ENCODE measurements at regions not wholly inside any gene's neighbourhood (a gene's known extent, or its start where the extent isn't known, plus 50 kb on each side); places are given as distances from the start of the nearest gene placed in this dataset.
"Not testable (repeated sequence)": the region's sequence is repeated elsewhere in the genome, so short reads cannot be mapped to it uniquely, and the experiment has no call there.

DNA sequence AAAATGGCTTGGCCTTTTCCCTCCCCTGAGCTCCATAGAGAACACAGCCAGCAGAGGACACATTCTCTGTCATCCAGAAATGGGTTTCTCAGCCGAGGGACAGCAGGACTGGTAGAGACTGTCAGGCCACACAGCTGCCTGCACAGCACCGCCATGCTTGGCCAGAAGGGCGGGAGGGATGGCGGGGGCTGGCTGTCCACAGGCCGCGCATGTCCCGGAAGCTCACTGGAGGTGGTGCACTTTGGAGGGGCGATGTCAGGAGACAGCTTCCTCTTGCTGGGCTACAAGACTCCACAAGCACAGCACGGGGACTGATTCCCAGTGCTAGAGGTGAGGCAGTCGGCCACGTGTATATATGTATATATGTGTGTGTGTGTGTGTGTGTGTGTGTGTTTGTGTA lies 125.3 kb downstream of the GOLGA6L4 start:
- not testable (repeated sequence) for DNase-seq (ENCODE audit: low read depth in 2 of 2)

DNA sequence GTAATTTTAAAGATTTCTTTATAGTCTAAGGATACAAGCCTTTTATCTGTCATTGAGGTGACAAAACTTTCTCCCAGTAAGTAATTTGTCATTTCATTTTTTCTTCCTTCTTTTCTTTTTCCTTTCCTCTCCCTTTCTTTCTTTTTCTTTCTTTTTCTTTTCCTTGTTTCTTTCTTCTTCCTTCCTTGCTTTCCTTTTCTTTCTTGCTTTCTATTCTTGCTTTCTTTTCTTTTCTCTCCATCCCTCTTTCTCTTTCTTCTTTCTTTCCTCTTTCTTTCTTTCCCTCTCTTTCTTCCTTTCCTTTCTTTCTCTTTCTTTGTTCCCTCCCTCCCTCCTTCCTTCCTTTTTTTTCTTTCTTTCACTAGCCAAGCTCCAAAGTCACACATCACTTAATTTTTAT lies 148.8 kb downstream of the GOLGA6L4 start:
- DNase-seq (ENCODE audit: low read depth in 2 of 2) = not testable (repeated sequence)

DNA sequence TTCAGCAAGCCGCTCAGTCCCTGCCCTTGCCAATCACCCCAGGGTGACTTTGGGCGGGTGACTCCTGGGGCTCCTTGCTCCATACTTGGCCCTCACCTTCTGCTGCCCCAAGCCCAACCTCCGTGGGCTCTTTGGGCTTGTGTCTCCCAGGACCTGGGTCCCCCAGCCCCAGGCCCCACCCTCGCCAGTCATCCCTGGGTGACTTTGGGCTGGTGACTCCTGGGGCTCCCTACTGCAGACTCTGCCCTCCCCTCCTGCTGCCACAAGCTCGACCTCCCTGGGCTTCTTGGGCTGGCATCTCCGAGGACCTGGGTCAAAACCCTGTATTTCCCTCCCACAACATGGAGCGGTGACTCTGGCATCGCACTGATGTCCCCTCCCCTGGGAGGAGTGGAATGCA lies 151.5 kb downstream of the GOLGA6L4 start:
- no peak for DNase-seq (ENCODE audit: low read depth in 2 of 2)

DNA sequence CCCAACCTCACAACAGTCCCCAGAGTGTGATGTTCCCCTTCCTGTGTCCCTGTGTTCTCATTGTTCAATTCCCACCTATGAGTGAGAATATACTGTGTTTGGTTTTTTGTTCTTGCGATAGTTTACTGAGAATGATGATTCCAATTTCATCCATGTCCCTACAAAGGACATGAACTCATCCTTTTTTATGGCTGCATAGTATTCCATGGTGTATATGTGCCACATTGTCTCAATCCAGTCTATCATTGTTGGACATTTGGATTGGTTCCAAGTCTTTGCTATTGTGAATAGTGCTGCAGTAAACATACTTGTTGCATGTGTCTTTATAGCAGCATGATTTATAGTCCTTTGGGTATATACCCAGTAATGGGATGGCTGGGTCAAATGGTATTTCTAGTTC lies 152.6 kb downstream of the GOLGA6L4 start:
- DNase-seq (ENCODE audit: low read depth in 2 of 2) = not testable (repeated sequence)

DNA sequence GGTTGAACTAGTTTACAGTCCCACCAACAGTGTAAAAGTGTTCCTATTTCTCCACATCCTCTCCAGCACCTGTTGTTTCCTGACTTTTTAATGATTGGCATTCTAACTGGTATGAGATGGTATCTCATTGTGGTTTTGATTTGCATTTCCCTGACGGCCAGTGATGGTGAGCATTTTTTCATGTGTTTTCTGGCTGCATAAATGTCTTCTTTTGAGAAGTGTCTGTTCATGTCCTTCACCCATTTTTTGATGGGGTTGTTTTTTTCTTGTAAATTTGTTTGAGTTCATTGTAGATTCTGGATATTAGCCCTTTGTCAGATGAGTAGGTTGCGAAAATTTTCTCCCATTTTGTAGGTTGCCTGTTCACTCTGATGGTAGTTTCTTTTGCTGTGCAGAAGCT lies 153.1 kb downstream of the GOLGA6L4 start:
- DNase-seq (ENCODE audit: low read depth in 2 of 2) = not testable (repeated sequence)

DNA sequence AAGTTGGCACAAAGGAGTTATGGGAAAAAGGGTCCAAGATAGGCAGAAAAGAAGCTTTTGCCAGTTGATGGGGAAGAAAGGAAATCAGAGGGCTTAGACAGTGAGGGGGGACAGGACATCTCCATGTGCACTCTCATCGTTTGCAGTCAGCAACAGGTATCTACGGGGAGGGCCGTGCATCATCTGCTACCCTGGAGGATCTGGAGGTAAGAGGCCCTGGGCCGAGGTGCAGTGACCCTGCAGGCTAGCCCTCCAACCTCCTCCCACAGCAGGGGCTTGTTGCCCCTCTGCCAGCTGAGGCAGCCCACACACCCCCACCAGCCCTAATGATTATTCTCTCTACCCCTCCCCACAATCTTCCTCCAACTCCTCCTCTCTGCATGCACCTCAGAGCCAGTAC lies 154.8 kb downstream of the GOLGA6L4 start:
- not testable (repeated sequence) for DNase-seq (ENCODE audit: low read depth in 2 of 2)

DNA sequence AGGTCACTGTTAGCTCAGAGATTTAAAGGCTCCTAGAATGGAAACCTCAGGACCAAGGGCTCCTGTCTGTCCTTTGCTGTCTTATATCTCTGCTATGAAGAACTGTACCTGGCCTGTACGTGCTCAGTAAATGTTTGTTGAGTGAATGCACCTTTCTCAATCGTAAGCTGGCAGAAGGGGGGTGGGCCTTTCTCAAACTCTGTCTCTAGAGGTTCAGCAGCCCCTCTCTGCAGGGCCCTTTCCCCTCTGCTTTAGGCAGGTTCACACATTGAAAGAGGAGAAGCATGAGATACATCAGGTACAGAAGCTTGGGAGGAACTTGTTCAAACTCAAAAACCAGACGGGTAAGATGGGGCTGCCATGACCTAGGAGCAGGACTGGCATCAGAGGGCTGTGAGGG lies 155.6 kb downstream of the GOLGA6L4 start:
- no peak for DNase-seq (ENCODE audit: low read depth in 2 of 2)

DNA sequence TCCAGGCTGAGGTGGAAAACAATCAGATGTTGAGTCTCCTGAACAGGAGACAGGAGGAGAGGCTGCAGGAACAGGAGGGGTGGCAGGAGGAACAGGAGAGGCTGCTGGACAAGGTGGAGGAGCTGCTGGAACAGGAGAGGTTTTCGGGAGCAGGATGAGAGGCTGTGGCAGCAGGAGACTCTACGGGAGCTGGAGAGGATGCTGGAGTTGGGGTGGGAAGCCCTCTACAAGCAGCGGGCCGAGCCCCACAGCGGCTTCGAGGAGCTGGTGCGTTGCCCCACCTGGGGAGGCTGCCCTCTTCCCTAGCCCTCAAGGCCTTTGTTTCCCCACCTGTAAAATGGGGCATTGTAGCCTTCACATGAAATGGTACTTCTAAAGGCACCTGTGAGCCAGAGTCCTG lies 156.4 kb downstream of the GOLGA6L4 start:
- not testable (repeated sequence) for DNase-seq (ENCODE audit: low read depth in 2 of 2)

DNA sequence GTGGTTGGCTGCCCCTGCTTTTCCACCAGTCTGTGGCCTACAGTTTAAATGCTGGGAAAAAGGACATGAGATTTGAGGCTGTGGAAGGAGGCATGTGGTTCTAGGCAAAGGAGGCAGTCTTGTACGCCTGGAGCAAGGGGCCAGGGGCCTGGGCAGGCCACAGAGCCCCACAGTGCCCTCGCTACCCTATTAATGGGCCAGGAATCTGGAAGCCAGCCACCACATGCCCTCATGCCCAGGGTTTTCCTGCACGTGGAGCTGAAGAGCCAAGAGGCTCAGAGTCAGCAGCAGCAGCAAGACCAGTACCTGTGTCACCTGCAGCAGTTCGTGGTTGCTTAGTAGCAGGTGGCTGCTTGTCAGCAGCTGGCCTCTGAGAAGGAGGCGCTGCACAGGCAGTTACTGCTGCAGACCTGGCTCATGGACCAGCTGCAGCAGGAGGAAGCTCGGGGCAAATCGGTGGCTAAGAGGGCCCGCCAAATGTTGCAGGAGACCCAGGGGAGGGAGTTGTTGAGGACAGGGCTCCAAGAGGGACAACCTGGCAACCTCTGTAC lies 157.9 kb downstream of the GOLGA6L4 start:
- DNase-seq (ENCODE audit: low read depth in 2 of 2) = not testable (repeated sequence)

DNA sequence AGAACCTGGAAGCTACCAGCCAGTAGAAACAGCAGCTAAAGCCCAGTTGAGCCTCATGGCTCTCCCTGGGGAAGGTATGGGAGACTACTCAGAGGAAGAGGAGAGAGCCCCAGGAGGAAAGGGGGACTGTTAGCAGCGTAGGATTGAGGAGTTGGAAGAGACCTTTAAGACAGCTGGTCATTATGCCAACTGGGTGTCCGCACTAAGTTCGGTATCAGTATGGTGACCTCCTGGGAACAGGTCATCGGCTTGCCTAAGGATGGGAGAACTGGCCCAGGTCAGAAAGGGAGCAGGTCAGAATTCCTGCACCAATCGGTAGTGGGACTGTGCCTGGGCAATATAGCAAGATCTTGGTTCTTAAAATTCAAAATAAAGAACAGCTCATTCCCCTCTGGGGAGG lies 158.4 kb downstream of the GOLGA6L4 start:
- not testable (repeated sequence) for DNase-seq (ENCODE audit: low read depth in 2 of 2)

DNA sequence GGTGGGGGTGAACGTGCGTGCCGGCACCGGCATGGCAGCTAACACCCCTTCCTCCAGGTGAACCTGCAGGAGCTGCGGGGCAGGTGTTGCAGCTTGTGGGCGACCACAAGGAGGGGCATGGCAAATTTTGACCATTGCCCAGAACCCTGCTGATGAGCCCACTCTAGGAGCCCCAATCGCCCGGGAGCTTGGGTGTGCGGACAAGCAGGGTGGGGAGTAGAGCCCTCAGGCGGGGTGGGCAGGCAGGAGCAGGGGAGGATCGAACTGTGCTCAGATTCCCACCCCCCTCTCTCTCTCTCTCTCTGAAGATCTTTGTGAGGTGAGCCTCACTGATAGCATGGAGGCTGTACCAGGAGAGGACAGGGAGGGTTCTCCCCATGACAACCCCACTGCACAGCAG lies 159.8 kb downstream of the GOLGA6L4 start:
- not testable (repeated sequence) for DNase-seq (ENCODE audit: low read depth in 2 of 2)

DNA sequence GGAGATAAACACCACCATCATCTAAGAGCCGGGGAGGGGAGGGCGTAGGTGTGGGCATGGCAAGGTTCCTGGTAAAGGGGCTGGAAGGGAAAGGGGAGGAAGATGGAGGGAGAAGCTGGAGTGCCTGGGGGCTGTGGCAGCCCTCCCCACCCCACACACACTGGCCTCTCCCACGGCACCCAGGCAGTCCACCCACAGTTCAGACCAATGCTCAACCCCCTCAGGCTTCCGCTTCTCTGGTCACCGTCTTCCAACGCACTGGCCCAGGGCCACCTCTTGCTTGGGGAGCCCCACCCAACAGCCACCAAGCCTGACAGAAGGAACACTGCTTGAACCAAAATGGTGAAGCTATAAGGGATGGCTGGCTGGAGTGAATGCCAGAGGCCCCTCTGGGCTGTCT lies 160.3 kb downstream of the GOLGA6L4 start:
- not testable (repeated sequence) for DNase-seq (ENCODE audit: low read depth in 2 of 2)

DNA sequence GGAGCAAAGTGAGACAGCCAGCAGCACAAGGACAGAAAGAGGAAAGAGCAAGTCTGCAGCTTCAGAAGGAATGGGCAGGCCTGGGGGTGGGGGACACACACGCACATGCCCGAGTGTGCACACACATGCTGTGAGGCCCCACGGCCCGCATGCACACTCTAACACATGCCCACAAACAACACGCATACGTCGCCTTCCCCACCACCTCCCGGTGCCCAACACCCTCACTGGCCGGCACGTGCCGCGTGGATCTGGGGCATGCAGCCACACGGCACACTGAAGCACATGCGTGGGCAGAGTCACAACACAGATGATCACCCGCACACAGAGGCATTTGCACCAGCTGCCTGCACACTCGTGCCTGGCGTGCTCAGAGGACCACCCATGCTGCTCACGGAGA lies 161.5 kb downstream of the GOLGA6L4 start:
- DNase-seq (ENCODE audit: low read depth in 2 of 2) = not testable (repeated sequence)

DNA sequence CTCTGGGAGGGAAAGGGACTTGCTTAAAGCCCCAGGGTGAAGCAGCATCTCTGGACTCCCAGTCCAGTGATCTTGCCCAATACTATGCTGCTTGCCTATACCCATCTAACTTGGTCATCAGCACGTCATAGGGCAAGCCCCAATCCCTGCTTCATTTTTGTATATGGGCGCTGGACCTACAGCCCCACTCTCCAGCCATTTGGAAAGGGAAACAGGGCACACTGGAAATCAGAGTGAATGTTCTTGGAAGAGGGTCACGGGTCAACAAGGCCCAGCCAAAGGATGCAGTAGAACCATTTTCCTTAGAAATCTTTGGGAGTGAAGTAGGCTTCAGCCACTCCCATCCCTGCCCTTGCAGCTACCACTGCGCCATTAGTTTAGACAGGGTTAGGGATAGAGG lies 162.5 kb downstream of the GOLGA6L4 start:
- DNase-seq (ENCODE audit: low read depth in 2 of 2) = not testable (repeated sequence)

DNA sequence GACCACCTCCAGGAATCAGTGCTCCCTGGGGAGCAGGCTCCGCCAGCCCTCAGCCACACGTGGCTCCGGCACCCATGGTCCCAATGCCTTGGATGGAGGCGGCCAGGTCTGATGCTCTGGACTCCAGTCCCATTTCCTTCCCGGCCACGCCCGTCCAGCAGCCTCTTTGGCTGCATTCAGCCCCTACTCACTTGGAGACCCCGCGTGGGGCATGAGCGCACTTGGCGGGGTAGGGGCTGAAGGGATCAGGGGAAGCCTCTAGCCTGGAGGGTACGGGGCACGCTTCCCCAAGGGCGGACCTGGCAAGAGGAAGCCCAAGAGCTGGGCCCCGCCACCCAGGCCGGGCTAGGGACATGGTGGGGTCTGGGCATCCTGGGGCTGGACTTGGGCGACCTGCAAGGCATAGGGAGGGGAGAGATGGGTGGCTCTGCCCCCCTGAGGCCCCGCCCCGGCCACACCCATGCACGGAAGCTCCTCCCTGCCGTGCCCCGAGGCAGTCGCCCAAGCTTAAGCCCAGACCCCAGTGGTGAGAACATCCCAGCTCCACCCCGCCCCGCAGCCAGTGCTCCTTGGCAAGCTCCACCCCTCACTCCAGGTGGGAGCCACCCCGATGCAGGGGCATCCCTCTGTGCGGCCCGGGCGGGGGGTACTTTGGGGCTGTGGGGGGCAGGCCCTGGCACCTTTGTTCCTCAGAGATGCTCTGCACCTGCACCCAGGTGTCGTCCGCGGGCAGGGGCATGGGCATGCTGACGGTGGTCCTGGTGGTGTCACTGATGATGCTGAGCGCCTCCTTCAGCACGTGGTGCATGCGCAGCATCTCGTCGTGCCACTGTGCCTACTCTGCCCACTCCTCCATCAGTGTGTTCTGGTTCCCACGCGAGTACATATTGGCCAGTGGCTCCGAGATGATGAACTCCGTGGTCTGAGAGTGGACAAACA lies 163.5 kb downstream of the GOLGA6L4 start:
- DNase-seq (ENCODE audit: low read depth in 2 of 2) = no peak

DNA sequence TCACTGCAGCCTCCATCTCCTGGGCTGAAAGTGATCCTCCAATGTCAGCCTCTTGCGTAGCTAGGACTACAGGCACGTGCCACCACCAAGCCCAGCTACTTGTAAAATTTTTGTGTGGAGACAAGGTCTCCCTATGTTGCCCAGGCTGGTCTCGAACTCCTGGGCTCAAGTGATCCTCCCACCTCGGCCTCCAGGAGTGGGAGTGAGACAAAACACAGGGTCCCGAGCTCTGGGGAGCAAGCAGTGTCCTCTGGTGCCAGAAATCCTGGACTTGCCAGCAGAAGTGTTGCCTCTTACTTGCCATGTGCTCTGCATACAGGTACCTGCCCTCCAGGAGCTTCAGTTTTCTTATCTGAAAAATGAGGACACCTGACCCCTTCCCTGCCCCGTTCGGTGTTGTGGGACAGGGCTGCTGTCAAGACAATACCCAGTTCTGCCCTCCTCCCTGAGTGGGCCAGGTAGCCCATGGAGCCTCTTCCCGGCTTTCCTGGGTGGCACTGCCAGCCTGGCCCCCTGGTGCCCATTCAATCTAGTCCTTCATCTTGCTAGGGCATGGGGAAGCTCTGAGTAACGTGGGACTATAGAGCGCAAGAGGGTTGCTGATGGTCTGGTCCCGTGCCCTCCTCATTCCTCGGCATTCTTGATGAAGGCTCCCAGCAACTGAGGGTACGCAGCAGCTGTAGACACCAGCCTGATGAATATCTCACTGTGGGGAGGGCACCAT lies 164.6 kb downstream of the GOLGA6L4 start:
- DNase-seq (ENCODE audit: low read depth in 2 of 2) = no peak

DNA sequence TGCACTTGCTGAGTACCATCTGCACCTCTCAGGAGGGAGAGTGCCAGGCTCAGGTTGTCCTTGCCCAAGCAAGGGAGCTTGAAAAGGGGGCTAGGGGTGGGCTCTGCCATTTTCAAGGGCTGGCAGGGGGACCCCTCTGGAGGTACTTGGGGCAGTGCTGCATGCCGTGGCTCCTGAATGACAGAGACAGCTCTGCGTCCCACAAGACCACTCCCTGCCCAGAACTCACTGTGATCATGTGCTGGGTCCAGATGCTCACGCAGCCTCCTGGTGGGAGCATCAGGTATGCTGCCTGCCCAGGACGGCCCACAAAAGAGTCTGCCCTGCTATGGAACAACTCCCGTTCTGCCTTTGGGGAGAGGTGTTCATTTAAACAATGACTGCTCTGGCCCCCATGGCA lies 165.2 kb downstream of the GOLGA6L4 start:
- DNase-seq (ENCODE audit: low read depth in 2 of 2) = no peak

DNA sequence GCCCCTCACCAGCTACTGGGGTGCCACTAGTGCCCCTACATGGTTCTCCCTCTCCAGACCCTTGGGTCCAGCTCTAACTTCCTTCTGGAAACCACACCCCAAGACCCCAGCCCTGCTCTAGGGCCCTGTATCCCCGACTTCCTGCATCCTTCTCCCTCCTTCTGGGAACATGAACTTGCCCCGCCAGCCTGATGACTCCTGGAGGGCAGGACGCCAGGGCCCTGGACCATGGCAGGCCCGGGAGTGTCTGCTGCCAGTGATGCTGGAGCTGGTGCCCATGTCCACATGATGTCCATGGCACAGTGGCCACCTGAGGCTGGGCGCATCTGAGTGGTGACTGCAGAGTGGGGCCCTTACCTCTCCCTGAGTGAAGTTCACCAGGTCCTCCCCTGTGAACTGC lies 165.9 kb downstream of the GOLGA6L4 start:
- DNase-seq (ENCODE audit: low read depth in 2 of 2) = not testable (repeated sequence)

DNA sequence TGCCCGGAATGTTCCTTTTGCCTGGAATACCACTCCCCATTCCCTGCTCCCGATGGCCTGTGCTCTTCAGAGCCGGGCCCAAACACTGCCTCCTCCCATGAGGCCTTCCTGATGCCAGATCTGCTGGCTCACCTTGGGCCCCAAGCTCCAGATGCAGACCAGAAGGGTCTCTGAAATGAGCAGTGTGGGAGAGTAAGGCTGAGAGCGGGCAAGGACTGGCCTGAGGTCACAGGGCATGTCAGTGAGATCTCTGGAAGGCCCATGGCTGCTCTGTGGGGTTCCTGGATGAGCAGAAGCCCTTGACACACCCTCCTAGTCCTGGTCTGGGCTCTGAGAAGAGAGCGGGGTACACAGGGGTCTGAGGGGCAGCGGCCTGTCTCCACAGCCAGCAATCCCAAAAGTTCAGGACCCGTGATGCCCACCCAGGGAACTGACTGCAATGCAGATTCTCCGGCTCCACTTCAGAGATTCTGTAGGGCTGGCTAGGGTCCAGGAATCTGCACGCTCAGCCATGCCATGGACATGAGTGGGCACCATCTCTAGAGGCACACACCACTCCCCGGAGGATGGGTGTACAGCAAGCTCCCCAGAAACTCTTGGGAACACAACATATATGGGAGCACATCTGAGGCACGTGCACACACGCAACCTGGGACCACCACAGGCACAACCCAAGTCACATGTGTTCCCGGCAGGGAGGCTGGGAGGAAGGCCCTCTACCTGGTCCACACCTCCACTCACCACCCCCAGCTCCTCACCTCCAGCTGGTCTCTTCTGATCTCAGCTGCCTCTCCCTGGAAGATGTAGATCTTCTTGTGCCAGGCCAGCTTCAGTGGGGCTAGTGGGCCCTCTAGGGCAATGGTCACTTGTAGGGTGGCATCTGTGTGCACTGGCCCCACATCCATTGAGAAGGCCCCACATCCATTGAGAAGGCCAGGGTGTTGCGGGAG lies 166.6 kb downstream of the GOLGA6L4 start:
- DNase-seq (ENCODE audit: low read depth in 2 of 2) = not testable (repeated sequence)

DNA sequence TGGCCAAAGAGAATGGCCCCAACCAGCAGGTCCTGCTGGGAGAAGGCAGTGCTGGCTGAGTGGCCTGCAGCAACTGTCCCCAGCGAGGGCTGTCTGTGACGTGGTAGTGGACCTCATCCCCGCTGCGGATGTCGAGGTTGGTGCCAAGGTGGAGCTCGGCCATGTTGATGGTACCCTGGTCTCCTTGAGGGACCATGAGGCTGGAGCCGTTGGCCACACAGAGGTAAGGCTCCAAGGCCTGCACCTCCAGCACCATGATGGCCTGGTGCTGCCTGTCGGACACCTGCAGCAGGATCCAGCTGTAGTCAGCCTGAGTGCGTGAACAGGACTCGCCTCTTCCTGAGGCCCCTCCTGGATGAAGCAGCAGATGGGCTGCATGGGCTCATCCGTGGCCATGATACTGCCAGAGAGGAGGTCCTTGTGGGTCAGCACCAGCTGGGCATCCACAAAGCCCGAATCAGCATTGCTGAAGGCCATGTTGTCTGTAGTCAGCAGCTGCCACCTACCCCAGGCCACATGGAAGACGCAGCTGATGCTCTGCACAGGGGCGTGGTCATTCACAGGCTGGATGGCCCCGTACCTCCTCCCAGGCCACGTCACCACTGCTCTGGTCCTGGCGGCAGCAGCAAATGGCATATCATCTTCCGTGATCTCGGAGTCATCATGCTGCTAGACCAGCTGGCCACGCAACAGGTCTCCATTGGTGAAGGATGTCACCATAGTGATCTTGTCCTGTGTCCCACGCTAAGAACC lies 167.5 kb downstream of the GOLGA6L4 start:
- no peak for DNase-seq (ENCODE audit: low read depth in 2 of 2)

DNA sequence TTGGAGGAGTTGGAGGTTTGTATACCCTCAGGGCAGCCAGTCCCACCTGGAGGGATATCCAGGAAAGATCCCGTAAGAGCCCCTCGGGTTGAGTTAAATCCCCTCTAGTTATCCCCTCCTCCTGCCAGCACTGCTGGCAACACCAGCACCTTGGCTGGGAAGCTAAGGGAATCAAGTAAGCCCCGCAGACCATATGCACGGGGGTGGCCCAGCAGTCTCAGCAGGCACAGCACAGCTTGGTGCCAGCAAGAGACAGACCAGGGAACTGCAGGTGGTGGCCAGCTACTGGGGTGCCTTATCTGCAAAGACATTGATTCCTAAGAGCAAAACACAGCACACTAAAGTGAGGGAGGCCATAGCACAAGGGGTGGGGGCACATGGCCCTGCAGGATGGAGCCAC lies 173.8 kb downstream of the GOLGA6L4 start:
- DNase-seq (ENCODE audit: low read depth in 2 of 2) = not testable (repeated sequence)

Measured in stimulated activated CD8-positive, alpha-beta memory T cell treated with anti-CD3 and anti-CD28 coated beads, Interleukin-7, amount 100 ng/mL, for 1 hour (primary cell).